Hematopoietic multipotent progenitor cell treated with erythropoietin and hydrocortisone succinate and interleukin-3 and kit ligand, for 15 days (in vitro differentiated cells): ENCODE measurements at regions not wholly inside any gene's neighbourhood (a gene's known extent, or its start where the extent isn't known, plus 50 kb on each side); places are given as distances from the start of the nearest gene placed in this dataset.

ENCODE experiments used
- DNase-seq: peaks from one replicate; pipeline ENCODE4 v3.0.0-alpha.2; 2015; ENCODE audit warnings: low spot score

DNA sequence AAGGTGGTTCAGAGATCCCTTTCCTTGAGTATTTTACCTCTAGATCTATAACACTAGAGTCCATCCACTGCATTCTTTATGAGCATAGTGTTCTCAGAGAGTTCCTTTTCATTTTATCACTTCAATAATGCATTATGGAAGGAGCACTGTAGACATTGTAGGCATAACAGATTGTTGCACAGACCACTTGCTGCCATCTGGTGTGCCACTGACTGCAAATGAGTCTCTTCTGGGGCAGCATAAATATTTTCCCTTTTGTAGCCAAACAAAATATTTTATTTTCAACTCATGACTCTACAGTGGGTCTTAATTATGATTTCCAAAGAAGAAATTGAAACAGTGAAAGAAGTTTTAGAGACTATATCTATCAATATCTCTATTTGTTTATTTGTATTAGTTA, 290.4 kb downstream of the OLFM3 start:
- no peak for DNase-seq

DNA sequence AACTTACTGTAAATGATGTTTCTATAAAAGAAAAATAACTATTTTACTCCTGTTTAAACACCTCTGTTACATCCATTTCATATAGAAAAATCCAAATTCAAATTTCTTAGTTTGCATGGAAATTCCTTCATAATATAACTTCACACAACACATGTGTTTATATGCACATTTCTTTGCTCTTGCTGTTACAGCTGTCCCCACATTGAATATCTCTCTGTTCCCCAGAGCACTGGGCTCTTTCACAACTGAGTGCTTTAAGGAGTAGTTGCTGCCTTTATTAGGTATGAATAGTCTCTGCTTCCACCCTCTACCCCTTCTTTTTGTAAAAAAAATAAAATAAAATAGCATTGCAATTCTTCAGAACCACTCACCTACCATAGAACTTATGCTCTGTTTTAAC, 287.0 kb downstream of the OLFM3 start:
- DNase-seq, result no peak

DNA sequence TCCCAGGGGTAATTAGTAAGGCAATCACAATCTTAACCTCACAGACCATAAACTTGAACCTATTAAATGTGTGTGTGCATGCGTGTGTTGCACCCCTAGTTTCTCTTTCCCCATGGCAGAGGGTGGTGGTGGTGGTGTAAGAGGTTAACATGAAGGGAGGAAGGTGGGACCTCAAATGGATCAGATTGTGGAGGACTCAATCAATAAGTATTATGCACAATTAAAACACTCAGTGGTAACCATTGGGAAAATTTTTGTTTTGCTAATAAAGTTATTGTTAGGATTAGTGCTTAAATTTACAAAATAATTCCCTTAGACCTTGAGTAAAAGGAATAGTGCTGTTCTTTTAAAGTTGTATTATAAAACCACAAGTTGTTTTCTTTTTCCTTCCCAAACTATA, 283.0 kb downstream of the OLFM3 start:
- DNase-seq, result no peak

DNA sequence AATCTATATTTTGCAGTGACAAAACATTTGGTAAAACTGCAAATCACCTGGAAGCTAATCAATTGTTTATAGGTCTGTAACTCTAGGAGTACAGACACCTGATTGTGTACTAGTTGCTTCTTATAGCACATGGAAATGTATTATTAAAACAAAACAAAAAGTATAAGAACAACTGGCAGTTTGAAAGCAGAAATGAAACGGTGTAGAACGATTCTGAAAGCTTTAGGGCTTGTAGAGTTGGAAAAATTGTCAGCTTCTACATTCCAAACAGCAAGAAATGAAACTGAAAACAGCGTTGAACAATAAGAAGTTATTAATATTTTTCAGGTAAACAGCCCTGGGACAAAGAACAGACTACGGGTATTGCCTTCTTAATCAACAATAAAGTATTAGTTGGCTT, 273.3 kb downstream of the OLFM3 start:
- DNase-seq, result no peak

DNA sequence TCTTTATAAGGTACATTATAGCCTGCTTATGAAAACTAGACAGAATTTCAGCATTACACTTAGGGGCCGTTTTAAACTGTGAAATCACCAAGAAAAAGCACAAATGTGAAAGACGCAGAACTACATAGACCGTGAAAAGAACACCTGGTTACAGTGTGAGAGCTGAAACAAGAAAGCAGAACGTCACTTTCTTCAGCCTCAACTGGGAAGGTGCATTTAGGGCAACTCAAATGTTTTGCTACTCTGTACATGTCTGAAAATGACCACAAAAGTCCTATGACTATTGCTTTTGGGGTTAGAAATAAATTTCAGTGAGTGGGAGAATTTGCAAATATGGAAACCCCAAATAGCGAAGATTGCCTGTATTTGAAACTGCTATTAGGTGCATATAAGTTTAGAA, 268.7 kb downstream of the OLFM3 start:
- DNase-seq, result no peak

DNA sequence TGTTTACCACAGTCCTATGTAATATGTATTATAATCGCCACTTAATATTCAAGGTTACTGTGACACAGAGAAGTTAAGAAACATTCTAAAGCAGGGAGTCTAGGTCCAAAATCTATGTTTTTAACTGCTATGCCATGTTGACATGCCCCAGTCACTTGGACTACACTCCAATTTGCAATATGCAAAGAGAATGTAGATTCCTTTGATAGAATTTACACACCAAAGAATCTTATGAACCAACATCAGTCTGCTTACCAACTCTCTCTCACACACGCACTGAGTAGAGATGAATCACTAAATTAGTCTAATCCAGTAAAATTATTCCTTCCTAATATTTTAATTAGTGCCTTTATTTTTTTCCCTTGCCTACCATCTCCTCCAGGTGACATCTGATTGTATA, 266.2 kb downstream of the OLFM3 start:
- DNase-seq, result no peak

DNA sequence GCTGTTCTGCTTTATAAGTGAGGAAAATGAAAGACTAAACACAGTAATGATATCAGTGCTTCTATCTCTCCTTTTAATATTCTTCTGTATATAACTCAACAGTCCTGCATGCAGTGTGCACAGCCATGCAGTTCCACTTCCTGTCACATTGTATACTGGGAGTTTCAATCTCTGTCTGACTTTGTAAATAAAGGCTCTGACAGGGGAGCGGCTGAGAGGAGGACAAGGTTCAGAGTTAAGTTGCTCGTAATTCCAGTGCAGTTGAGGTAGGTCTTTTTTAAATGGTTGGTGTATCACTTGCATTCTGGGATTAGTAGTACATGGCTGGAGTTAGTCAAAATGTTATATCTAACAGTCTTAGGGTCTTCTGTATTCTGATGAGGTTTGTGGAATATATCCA, 264.5 kb downstream of the OLFM3 start:
- DNase-seq, result no peak

DNA sequence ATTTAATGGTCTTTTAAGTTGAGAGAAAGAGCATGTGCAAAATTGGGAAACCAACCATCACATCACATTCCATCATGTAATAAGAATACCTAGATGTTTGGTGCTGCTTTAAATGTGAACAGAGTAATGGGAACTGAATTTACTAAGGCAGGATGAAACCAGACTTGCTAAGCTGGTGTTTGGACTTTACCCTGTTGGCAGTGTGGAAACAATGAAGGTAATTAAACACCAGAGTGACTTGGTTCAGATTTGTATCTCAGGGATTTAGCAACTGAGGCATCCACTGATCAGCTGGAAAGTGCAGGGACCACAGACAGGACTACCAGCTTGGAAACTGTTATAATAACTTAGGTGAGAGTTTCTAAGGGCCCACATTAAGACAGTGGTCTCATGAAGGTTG, 263.4 kb downstream of the OLFM3 start:
- no peak for DNase-seq

DNA sequence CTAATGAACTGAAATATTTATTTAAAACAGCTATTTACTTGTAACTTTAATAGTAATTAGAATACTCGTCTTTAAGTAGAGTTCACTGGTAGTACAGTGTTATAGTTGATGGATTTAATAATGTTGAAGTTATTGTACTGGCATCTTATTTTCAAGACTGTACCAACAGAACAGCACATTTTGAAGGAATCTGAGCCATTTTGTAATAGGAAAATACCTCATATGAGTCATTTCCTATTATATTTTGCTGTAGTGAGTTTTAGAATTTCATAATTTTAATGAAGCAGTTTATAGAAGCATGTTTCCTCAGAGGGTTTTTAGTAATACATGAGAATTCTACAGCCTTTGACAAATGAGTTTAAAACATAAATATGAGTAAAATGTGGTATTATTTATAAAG, 258.3 kb downstream of the OLFM3 start:
- DNase-seq, result no peak

DNA sequence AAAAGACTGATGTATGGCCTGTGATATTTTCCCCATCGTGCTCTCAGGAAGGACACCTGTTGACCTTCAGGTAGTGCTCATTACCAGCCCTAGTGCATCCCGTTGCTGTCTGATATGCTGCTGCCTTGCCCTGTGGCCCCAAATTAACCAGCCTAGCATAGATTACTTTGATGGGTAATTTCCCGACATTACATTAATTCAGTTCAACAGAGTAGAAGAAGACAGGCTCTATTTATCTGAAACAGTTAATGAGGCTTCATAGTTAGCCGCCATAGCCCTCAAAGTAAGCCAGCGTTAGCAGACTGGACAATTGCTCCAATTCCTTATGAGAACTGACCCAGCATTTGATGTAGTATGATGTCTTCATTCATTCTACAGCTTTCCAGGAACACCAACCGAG, 257.6 kb downstream of the OLFM3 start:
- DNase-seq, result no peak

DNA sequence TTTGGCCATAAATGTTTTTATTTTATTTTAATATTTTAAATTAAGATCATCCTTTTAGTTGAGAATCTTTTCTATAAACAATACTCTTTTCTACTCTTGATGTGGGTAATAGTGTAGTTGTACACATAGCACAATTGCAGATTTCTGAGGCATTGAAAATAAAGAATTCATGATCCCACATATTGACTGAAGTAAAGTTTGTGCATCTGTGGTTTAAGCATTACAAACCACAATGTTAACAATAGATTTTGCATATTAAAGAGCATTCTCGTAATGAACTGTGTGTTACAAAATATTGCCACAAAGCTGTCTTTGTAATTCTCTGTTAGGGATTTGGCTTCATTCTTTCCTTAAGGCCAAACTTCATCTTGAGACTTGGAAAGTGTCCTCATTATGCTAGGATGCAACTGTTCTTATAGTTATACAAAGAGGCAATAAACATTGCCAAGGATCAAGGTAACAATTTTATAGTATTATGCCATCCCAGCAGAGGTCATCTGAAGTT, 256.8 kb downstream of the OLFM3 start:
- no peak for DNase-seq

DNA sequence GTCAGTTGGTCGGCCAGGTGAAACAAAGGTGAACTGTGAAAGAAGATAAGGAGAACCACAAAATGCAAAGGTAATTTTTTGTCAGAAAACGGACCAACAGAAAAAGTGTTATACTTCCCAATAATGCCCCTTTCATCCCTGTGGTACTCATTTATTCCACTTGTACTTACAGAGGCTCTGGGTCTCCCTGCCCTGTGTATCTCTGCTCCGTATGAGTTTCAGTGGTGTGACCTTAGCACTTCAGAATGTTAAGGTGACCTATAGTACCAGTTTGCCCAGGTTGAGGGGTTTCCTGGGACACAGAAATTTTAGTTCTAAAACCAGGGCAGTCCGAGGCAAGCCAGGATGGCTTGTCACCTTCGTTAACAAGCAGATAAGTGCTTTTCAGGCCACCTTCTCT, 254.8 kb downstream of the OLFM3 start:
- DNase-seq, result no peak

DNA sequence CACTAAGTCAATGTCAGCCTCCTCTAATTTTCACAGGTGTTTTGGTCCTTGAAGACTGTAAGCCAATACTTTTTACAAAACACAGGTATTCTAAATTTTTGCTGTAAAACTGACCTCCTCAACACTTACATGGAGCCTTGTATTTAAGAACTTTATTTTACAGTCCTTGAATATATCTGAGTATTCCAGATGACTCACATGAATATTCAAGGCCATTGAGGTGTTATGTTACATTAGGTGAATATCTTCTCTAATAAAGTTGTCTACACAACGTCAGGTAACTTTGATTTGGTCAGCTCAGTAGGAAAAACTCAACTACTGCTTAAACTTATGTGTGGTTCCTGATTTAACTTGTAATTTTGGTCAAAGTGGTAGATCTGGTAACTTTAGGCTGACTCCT, 254.2 kb downstream of the OLFM3 start:
- DNase-seq, result no peak

DNA sequence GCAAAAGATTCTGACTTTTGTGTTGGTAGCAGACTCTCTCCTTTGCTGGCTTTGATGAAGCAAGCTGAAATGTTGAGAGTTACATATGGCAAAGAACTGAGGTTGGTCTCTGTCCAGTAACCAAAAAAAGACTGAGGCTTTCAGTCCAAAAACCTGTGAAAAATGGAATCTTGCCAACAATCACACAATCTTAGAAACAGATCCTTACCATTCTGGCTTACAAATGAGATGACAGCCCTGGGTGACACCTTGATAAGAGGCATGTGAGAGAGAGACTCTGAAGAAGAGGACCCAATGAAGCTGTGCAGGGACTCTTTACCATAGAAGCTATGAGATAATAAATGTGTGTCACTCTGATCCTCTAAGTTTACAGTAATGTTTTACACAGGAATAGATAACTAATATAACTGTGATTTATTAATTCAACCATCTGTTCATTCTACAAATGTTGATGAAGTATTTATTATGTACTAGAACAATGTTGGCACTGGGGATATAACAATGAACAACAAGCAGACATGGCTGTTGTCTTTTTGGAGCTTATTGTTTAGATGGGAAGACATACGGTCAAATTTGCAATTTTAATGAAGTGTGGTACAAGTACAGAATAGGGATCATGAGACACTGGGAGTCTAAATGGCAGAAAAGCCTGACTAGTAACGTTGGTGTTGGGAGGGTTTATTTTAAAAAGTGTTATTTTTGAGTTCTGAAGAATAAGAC, 251.0 kb downstream of the OLFM3 start:
- DNase-seq, result no peak

DNA sequence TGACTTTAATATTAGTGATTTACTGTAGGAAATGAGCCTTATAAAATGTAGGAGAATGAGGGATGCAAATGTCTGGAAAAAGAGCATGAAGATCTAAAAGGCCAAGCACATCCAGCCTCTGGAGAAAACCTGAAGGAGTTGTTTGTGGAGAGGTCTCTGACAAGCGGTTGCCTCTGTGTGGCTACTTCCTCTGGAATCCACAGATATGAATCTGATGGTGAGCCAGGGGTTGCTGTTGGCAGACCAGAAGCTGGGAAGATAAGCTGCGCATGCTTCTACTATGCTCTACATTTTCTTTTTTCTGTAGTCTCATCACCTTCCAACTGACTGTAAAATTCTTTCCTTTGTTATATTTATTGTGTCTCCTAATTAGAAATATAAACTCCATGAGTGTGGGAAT, 248.6 kb downstream of the OLFM3 start:
- no peak for DNase-seq
